ENCODE measurements at regions not wholly inside any gene's neighbourhood (a gene's known extent, or its start where the extent isn't known, plus 50 kb on each side); places are given as distances from the start of the nearest gene placed in this dataset.

- TF ChIP-seq CTCF (IDR thresholded peaks at IDR 0.05) (no peak), POLR2A (IDR thresholded peaks at IDR 0.05) (no peak)
Measured at GRCh38 chr5:8695902-8696845, 827.2 kb downstream of the MTRR start.

Measured in transverse colon (tissue), 3 donors.